ENCODE measurements at regions not wholly inside any gene's neighbourhood (a gene's known extent, or its start where the extent isn't known, plus 50 kb on each side); places are given as distances from the start of the nearest gene placed in this dataset.

- TF ChIP-seq, protein P1, sequence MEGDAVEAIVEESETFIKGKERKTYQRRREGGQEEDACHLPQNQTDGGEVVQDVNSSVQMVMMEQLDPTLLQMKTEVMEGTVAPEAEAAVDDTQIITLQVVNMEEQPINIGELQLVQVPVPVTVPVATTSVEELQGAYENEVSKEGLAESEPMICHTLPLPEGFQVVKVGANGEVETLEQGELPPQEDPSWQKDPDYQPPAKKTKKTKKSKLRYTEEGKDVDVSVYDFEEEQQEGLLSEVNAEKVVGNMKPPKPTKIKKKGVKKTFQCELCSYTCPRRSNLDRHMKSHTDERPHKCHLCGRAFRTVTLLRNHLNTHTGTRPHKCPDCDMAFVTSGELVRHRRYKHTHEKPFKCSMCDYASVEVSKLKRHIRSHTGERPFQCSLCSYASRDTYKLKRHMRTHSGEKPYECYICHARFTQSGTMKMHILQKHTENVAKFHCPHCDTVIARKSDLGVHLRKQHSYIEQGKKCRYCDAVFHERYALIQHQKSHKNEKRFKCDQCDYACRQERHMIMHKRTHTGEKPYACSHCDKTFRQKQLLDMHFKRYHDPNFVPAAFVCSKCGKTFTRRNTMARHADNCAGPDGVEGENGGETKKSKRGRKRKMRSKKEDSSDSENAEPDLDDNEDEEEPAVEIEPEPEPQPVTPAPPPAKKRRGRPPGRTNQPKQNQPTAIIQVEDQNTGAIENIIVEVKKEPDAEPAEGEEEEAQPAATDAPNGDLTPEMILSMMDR (IDR thresholded peaks at IDR 0.05), result no peak
- TF ChIP-seq POLR2A (IDR thresholded peaks at IDR 0.05) (no peak), POLR2AphosphoS5 (IDR thresholded peaks at IDR 0.05) (no peak), EP300 (IDR thresholded peaks at IDR 0.05; ENCODE audit: low read depth) (no peak)
Observed at GRCh38 chr14:71468701-71469100, 463.5 kb upstream of the RGS6 start.

All from transverse colon (tissue), 4 donors.